ENCODE measurements at regions not wholly inside any gene's neighbourhood (a gene's known extent, or its start where the extent isn't known, plus 50 kb on each side); places are given as distances from the start of the nearest gene placed in this dataset.

DNA sequence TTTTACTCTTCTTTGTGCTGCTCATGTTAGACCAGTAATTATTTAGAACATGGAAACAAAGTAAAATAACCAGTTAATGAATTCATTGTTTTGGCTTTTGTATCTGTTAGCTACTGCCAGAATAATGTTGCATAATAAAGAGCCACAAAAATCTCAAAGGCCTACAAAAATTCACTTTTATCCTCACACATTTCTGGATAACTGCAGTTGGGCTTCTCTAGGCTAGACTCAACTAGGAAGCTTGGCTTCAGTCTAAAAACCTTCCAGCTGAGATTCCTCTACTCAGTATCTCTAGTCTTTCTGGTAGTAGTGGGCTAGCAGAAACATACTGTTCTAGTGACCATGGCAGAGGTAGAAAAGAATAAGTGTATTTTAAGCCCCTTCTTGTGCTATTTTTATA lies 73.0 kb downstream of the FAT4 start:
- TF ChIP-seq EZH2 (IDR thresholded peaks at IDR 0.05; ENCODE audit: insufficient read depth, poor library complexity, severe bottlenecking) (no peak), EZH2phosphoT487 (IDR thresholded peaks at IDR 0.05; ENCODE audit: insufficient read depth, low read depth) (no peak)

Data from GM23248 (cell line).